ENCODE measurements at regions not wholly inside any gene's neighbourhood (a gene's known extent, or its start where the extent isn't known, plus 50 kb on each side); places are given as distances from the start of the nearest gene placed in this dataset.

DNA sequence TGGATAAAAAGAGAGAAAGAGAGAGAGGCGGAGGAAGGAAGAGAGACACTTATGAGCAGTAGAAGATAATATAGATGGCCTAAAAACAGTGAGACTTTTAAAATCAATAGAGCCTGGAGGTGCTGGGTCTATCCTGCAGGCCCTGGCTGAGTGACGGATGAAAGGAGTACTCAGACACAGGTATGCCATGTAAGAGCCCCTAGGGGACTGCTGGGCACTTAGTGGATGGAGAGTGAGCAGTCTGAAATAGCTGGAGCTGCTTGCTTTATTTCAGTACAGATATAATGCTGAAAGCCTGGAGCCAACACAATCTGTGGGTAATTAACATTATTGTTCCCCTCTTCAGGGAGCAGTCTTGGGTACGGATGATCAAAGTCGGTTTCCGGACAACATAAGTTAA is 578.6 kb downstream of the SPOCK3 start:
- FAIRE-seq: no peak

GRCh38 chr4:166657261-166657660 is 577.0 kb downstream of the SPOCK3 start:
- FAIRE-seq: no peak

- no peak for FAIRE-seq
Observed at GRCh38 chr4:166658585-166658984, 575.7 kb downstream of the SPOCK3 start.

GRCh38 chr4:166662266-166662843 is 571.9 kb downstream of the SPOCK3 start:
- FAIRE-seq: no peak

DNA sequence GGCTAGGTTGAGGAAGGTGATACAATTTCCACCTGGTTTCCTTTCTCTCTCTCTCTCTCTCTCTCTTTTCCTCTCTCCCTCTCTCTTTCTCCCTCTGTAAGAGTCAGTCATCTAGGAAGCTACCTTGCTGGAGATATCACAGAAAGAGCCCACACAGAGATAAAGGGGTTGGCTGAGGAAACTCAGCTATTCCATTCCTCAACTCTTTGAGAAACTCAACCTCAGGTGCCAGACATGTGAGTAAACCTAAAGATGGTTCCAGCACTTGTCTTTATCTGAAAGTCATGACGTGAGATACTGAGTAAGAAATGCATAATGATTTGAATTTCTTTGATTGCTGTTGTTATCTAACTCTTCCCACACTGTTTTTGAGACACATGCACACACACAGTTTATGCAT is 564.0 kb downstream of the SPOCK3 start:
- no peak for FAIRE-seq

DNA sequence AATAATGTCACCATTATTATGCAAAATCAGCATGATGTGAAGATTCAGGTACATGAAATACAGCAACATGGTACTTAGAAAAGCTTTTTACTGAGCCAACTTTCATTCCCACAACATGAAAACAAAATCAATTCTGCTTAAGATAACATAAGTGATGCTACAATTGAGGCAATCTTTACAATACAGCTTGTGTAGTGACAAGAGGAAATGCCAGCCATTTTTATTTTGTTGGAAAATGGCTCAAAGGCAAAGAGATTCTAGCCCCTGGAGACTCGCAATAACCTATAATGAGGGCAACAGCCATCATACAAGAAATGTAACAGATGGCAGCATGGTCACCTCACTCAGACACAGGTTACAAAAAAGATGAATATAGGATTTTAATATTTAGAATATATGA is 560.4 kb downstream of the SPOCK3 start:
- FAIRE-seq: no peak

GRCh38 chr4:166675411-166675810 is 558.9 kb downstream of the SPOCK3 start:
- FAIRE-seq: no peak

DNA sequence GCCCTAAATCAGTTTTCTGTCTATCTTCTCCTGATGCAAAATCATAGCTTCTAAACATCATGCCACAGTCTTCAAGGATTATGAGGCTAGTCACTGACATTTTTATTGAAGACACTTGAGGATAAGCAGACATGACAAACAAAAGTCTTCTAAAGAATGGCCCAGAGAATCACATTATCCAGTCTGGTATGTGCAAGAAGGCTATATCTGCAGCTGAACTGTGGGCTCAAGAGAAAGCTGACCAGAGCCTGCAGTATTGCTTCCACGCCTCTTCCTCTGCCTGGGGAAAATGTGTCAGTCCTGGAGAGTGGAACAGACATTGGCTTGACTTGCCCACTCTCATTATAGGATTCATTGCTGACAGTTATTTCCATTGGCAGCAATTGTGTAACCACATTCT is 553.5 kb downstream of the SPOCK3 start:
- FAIRE-seq: no peak

DNA sequence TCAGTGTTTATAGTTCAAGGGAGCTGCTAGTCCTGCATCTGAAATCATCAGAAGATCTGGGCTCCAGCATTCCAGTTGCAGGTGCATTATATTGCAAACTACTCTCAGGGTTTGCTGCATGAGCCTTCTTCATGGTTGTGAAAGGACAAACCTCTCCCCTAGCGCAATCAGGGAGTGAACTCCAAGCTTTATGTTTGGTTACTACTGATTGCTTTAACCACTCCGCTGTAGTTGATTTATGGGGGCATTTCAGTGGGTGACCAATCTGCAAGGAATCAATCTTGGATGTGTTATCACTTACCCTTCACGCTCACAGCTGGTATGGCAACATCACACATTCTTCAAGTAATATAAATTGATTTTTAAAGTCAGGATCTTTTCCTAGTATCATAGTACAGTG is 552.1 kb downstream of the SPOCK3 start:
- no peak for FAIRE-seq
